GM12878 (cell line): ENCODE measurements at regions not wholly inside any gene's neighbourhood (a gene's known extent, or its start where the extent isn't known, plus 50 kb on each side); places are given as distances from the start of the nearest gene placed in this dataset.

Source experiments
- ATAC-seq: fragments of 200-7000 bp; cut with Tn5 transposase; 3 replicates; pipeline ENCODE4 v1.9.1; 2020; ENCODE audit warnings: mild to moderate bottlenecking, moderate library complexity
- BruUV-seq: library from RNA; stranded (reverse); fragments of 400-500 nt; replicated peaks from 2 replicates; lab custom pipeline; 2021; lab: Mats Ljungman, UMichigan
- CTCF ChIA-PET: fragments of 300-600 bp; sonication (Branson Sonifier 250); formaldehyde crosslinking; extraction: SDS; loops from one replicate; lab custom pipeline; 2021; ENCODE audit warnings: inconsistent platforms; lab: Yijun Ruan, JAX
- POLR2A ChIA-PET: fragments of 350-600 bp; formaldehyde crosslinking; extraction: SDS; loops from one replicate; lab custom pipeline; 2021; ENCODE audit warnings: inconsistent platforms; lab: Charles Lee
- RAD21 ChIA-PET: fragments of 300-600 bp; sonication (Branson Sonifier 250); formaldehyde crosslinking; loops from one replicate; lab custom pipeline; 2023; ENCODE audit warnings: antibody characterized with exemption; ENCODE audit not compliant: unreplicated experiment; lab: Charles Lee
- SMC1A ChIA-PET: fragments of 300-600 bp; sonication (Branson Sonifier 250); formaldehyde crosslinking; loops from one replicate; lab custom pipeline; 2023; ENCODE audit not compliant: unreplicated experiment, uncharacterized antibody; lab: Charles Lee
- DNase-seq: peaks from one replicate; pipeline ENCODE4 v3.0.0-alpha.2; 2011; ENCODE audit warnings: low read depth, low spot score
- FAIRE-seq: peaks from 3 replicates; lab custom pipeline; 2011; peaks lifted over from hg19 to GRCh38; lab: Jason Lieb, UNC
- H2AFZ ChIP-seq: 2 replicates; pipeline ENCODE4 v1.6.0; 2011; ENCODE audit warnings: low read depth, low read length, control low read depth; ENCODE audit not compliant: control insufficient read depth
- H3K27ac ChIP-seq: 2 replicates; pipeline ENCODE4 v1.5.1; 2011; ENCODE audit warnings: control low read depth; ENCODE audit not compliant: control insufficient read depth, insufficient read depth
- H3K27me3 ChIP-seq, 2 experiments: replicated peaks in 1 of 2; 2 replicates each; pipeline versions ENCODE4 v1.6.0 to v1.6.1; 2011; ENCODE audit warnings: low read length in 1 of 2; ENCODE audit not compliant: control insufficient read depth in 2 of 2, insufficient read depth in 2 of 2
- H3K36me3 ChIP-seq, 2 experiments: 2 replicates each; pipeline ENCODE4 v1.5.1; 2011; ENCODE audit warnings: low read length in 1 of 2; ENCODE audit not compliant: control insufficient read depth in 2 of 2, insufficient read depth in 2 of 2
- H3K4me1 ChIP-seq: 2 replicates; pipeline ENCODE4 v1.6.1; 2011; ENCODE audit warnings: mild to moderate bottlenecking, low read length, moderate library complexity, mixed read lengths; ENCODE audit not compliant: control insufficient read depth, insufficient read depth
- H3K4me2 ChIP-seq: 2 replicates; pipeline ENCODE4 v1.6.0; 2011; ENCODE audit warnings: control low read depth; ENCODE audit not compliant: control insufficient read depth, insufficient read depth
- H3K4me3 ChIP-seq: fragments of 200-600 bp; sonication (generic); 2 replicates; pipeline ENCODE4 v1.5.1; 2016
- H3K79me2 ChIP-seq: 2 replicates; pipeline ENCODE4 v1.6.0; 2011; ENCODE audit warnings: low read length; ENCODE audit not compliant: control insufficient read depth, insufficient read depth
- H3K9ac ChIP-seq: 2 replicates; pipeline ENCODE4 v1.8.0; 2011; ENCODE audit warnings: low read length, control low read depth, mixed read lengths; ENCODE audit not compliant: control insufficient read depth, insufficient read depth
- H3K9me3 ChIP-seq: replicated peaks from 3 replicates; pipeline ENCODE4 v1.5.1; 2011; ENCODE audit warnings: mild to moderate bottlenecking, low read length; ENCODE audit not compliant: control insufficient read depth, insufficient read depth
- H4K20me1 ChIP-seq: 2 replicates; pipeline ENCODE4 v1.6.0; 2011; ENCODE audit not compliant: control insufficient read depth, insufficient read depth
- BCL3 ChIP-seq: IDR thresholded peaks from 2 replicates; pipeline ENCODE4 v1.6.1; 2011; ENCODE audit warnings: borderline replicate concordance, low read depth, mild to moderate bottlenecking, moderate library complexity, low read length; ENCODE audit not compliant: insufficient read depth, poor library complexity, severe bottlenecking
- BCLAF1 ChIP-seq: fragments of 450-650 bp; IDR thresholded peaks from 2 replicates; pipeline ENCODE4 v1.6.1; 2017; ENCODE audit warnings: antibody characterized with exemption, mild to moderate bottlenecking, moderate library complexity
- CBFB ChIP-seq: IDR thresholded peaks from 2 replicates; pipeline ENCODE4 v1.6.1; 2016; ENCODE audit warnings: antibody characterized with exemption, low read depth
- CBX5 ChIP-seq: sonication (generic); IDR thresholded peaks from 2 replicates; pipeline ENCODE4 v1.6.1; 2016; ENCODE audit warnings: low read depth, moderate library complexity, mild to moderate bottlenecking, inconsistent platforms
- CHD4 ChIP-seq: fragments of 200-600 bp; sonication (generic); IDR thresholded peaks from 2 replicates; pipeline ENCODE4 v1.6.1; 2016; ENCODE audit warnings: mild to moderate bottlenecking
- E2F8 ChIP-seq: fragments of 450-650 bp; IDR thresholded peaks from 2 replicates; pipeline ENCODE4 v1.6.1; 2018; ENCODE audit warnings: mild to moderate bottlenecking, low read depth, moderate library complexity; ENCODE audit not compliant: partially characterized antibody
- HDAC2 ChIP-seq: fragments of 200-600 bp; sonication (generic); IDR thresholded peaks from 2 replicates; pipeline ENCODE4 v1.6.1; 2017
- IKZF1 ChIP-seq: fragments of 450-650 bp; conservative IDR thresholded peaks from 2 replicates; pipeline ENCODE4 v1.6.1; 2017; ENCODE audit warnings: antibody characterized with exemption, mild to moderate bottlenecking
- IRF5 ChIP-seq: fragments of 450-650 bp; IDR thresholded peaks from 2 replicates; pipeline ENCODE4 v1.6.1; 2017; ENCODE audit warnings: borderline replicate concordance
- JUND ChIP-seq: IDR thresholded peaks from 2 replicates; pipeline ENCODE4 v1.6.1; 2012; ENCODE audit warnings: low read depth, mild to moderate bottlenecking, low read length, improper control_type of control experiment, moderate library complexity
- NRF1 ChIP-seq: conservative IDR thresholded peaks from 2 replicates; pipeline ENCODE4 v1.6.1; 2011; ENCODE audit warnings: mild to moderate bottlenecking, low read depth, low read length, improper control_type of control experiment
- RAD21 ChIP-seq: IDR thresholded peaks from 2 replicates; pipeline ENCODE4 v1.6.1; 2011; ENCODE audit warnings: mild to moderate bottlenecking, low read depth, low read length, moderate library complexity; ENCODE audit not compliant: insufficient read depth
- RCOR1 ChIP-seq: conservative IDR thresholded peaks from 2 replicates; pipeline ENCODE4 v1.6.1; 2012; ENCODE audit warnings: low read depth, low read length, improper control_type of control experiment
- SUPT20H ChIP-seq: IDR thresholded peaks from 2 replicates; pipeline ENCODE4 v1.6.1; 2011; ENCODE audit warnings: low read depth, mild to moderate bottlenecking, low read length, moderate library complexity, borderline replicate concordance; ENCODE audit not compliant: control insufficient read depth
- TAF1 ChIP-seq: IDR thresholded peaks from 2 replicates; pipeline ENCODE4 v1.6.1; 2011; ENCODE audit warnings: mild to moderate bottlenecking, low read depth, low read length, borderline replicate concordance
- ZNF384 ChIP-seq: IDR thresholded peaks from 2 replicates; pipeline ENCODE4 v1.6.1; 2012; ENCODE audit warnings: low read depth, mild to moderate bottlenecking, low read length, improper control_type of control experiment, borderline replicate concordance
- WGBS: methylation state at CpG from one replicate; pipeline ENCODE4 v1.1.6; 2016; ENCODE audit warnings: low lambda C conversion rate; ENCODE audit not compliant: insufficient replicate concordance, insufficient coverage; ENCODE audit errors: missing lambda C conversion rate; 5-methylcytosine and 5-hydroxymethylcytosine counted together
- in situ Hi-C: fragments of 300-500 bp; cut with MboI; formaldehyde crosslinking; loops from 9 replicates; pipeline ENCODE4 v1.14.3; 2018; ENCODE audit warnings: mixed read lengths
- intact Hi-C: fragments of 100-400 bp; cut with micrococcal nuclease; formaldehyde crosslinking; loops from one replicate; pipeline ENCODE4 v1.14.2; 2022; ENCODE audit not compliant: unreplicated experiment

- in situ Hi-C loops, result loop anchor here (25.0 kb wide), 1 partner anchor 711 kb away; no protein-coding TSS in a partner anchor
- TF ChIP-seq RCOR1, result no peak
- no peak for TF ChIP-seq BCL3
- TF ChIP-seq ZNF384, result no peak
- TF ChIP-seq CBX5, result no peak
- TF ChIP-seq E2F8, result no peak
- no peak for TF ChIP-seq CHD4
- TF ChIP-seq IRF5, result no peak
- no peak for TF ChIP-seq CBFB
- TF ChIP-seq HDAC2, result no peak
- no peak for TF ChIP-seq SUPT20H
- no peak for TF ChIP-seq JUND
- TF ChIP-seq IKZF1, result no peak
- TF ChIP-seq RAD21, result no peak
- no peak for TF ChIP-seq BCLAF1
- TF ChIP-seq NRF1, result no peak
- TF ChIP-seq TAF1, result no peak
- TF ChIP-seq, all 136 proteins: peak for 0
- H3K79me2 ChIP-seq, result no peaks in the 10 kb centered on the region
- no peaks in the 10 kb centered on the region for H3K36me3 ChIP-seq
- no peaks in the 10 kb centered on the region for H4K20me1 ChIP-seq
- WGBS, result 6% methylated on average over 4 of the region's 4 CpGs
- H3K9me3 ChIP-seq, result no peaks in the 10 kb centered on the region
- FAIRE-seq (no peak), DNase-seq (no peak), ATAC-seq (no peak)
- no peak overlapping the region for H3K9ac ChIP-seq
- H3K4me1 ChIP-seq, result no peaks in the 10 kb centered on the region
- no peak overlapping the region for H3K4me3 ChIP-seq
- CTCF ChIA-PET, result no interaction called here
- SMC1A ChIA-PET, result no interaction called here
- H3K27me3 ChIP-seq, result peaks cover 0 to 3% of the 10 kb centered on the region in 2 experiments; a peak in 1 of 4 replicates
- RAD21 ChIA-PET, result no interaction called here
- no TSS peak for BruUV-seq
- no peak overlapping the region for H3K4me2 ChIP-seq
- no peak overlapping the region for H3K27ac ChIP-seq
- no peak overlapping the region for H2AFZ ChIP-seq
- intact Hi-C loops, result no loop called here
- POLR2A ChIA-PET, result no interaction called here
Measured at GRCh38 chr14:94676495-94677185, 64.4 kb downstream of the SERPINA3 start.
